IMR-90 (cell line): ENCODE measurements at regions not wholly inside any gene's neighbourhood (a gene's known extent, or its start where the extent isn't known, plus 50 kb on each side); places are given as distances from the start of the nearest gene placed in this dataset.

Source experiments
- CHD1 ChIP-seq: IDR thresholded peaks from 2 replicates; pipeline ENCODE4 v1.6.1; 2012; ENCODE audit warnings: low read depth, low read length, improper control_type of control experiment
- CTCF ChIP-seq: conservative IDR thresholded peaks from 2 replicates; pipeline ENCODE4 v1.5.1; 2012; ENCODE audit warnings: mild to moderate bottlenecking, low read depth, low read length, improper control_type of control experiment
- POLR2A ChIP-seq: IDR thresholded peaks from 2 replicates; pipeline ENCODE4 v1.6.1; 2012; ENCODE audit warnings: mild to moderate bottlenecking, low read depth, low read length
- RAD21 ChIP-seq: IDR thresholded peaks from 2 replicates; pipeline ENCODE4 v1.6.1; 2012; ENCODE audit warnings: low read length, improper control_type of control experiment
- RCOR1 ChIP-seq: IDR thresholded peaks from 2 replicates; pipeline ENCODE4 v1.6.1; 2012; ENCODE audit warnings: mild to moderate bottlenecking, low read length, improper control_type of control experiment; ENCODE audit not compliant: insufficient replicate concordance
- RFX5 ChIP-seq: IDR thresholded peaks from 2 replicates; pipeline ENCODE4 v1.8.0; 2012; ENCODE audit warnings: low read depth, mild to moderate bottlenecking, low read length, moderate library complexity

GRCh38 chr2:121133551-121134319 is 151.3 kb downstream of the TFCP2L1 start:
- TF ChIP-seq CTCF = no peak
- no peak for TF ChIP-seq POLR2A
- no peak for TF ChIP-seq RCOR1
- TF ChIP-seq RAD21 = no peak
- no peak for TF ChIP-seq CHD1
- no peak for TF ChIP-seq RFX5
